Mesenchymal stem cell (in vitro differentiated cells and primary cell): ENCODE measurements at regions not wholly inside any gene's neighbourhood (a gene's known extent, or its start where the extent isn't known, plus 50 kb on each side); places are given as distances from the start of the nearest gene placed in this dataset.

ENCODE experiments used
- DNase-seq: peaks from one replicate; pipeline ENCODE4 v3.0.0-alpha.2; 2013
- H2AFZ ChIP-seq: one replicate; pipeline ENCODE4 v1.6.1; 2013; ENCODE audit warnings: low read depth, mild to moderate bottlenecking, control low read depth, inconsistent platforms, low read length, moderate library complexity
- H2AK5ac ChIP-seq: 2 replicates; pipeline ENCODE4 v1.6.1; 2013; ENCODE audit warnings: low read length, moderate library complexity, mild to moderate bottlenecking, inconsistent platforms; ENCODE audit not compliant: severe bottlenecking
- H2BK120ac ChIP-seq: one replicate; pipeline ENCODE4 v1.6.1; 2013; ENCODE audit warnings: low read depth, mild to moderate bottlenecking, inconsistent platforms, low read length, moderate library complexity
- H2BK12ac ChIP-seq, 2 experiments: one replicate each; pipeline ENCODE4 v1.6.1; 2013; ENCODE audit warnings: inconsistent platforms in 2 of 2, low read length in 2 of 2, mild to moderate bottlenecking in 2 of 2, moderate library complexity in 2 of 2, control low read depth in 1 of 2
- H2BK15ac ChIP-seq: one replicate; pipeline ENCODE4 v1.6.1; 2013; ENCODE audit warnings: mild to moderate bottlenecking, low read depth, inconsistent platforms; ENCODE audit not compliant: poor library complexity, severe bottlenecking
- H2BK5ac ChIP-seq: 2 replicates; pipeline ENCODE4 v1.6.1; 2013; ENCODE audit warnings: low read depth, mild to moderate bottlenecking, low read length, control low read depth, inconsistent platforms; ENCODE audit not compliant: poor library complexity, severe bottlenecking
- H3K14ac ChIP-seq, 2 experiments: one replicate each; pipeline ENCODE4 v1.6.1; 2013; ENCODE audit warnings: inconsistent platforms in 2 of 2, low read length in 2 of 2, control low read depth in 1 of 2, mild to moderate bottlenecking in 1 of 2, moderate library complexity in 1 of 2
- H3K18ac ChIP-seq, 2 experiments: one replicate each; pipeline ENCODE4 v1.6.1; 2013; ENCODE audit warnings: inconsistent platforms in 2 of 2, low read length in 2 of 2, control low read depth in 1 of 2, low read depth in 1 of 2, mild to moderate bottlenecking in 1 of 2
- H3K23ac ChIP-seq, 2 experiments: one replicate each; pipeline ENCODE4 v1.6.1; 2013; ENCODE audit warnings: inconsistent platforms in 2 of 2, low read length in 2 of 2, mild to moderate bottlenecking in 2 of 2, moderate library complexity in 2 of 2, control low read depth in 1 of 2
- H3K27ac ChIP-seq: 2 replicates; pipeline ENCODE4 v1.5.1; 2013; ENCODE audit warnings: mild to moderate bottlenecking, moderate library complexity, low read length, control low read depth, inconsistent platforms; ENCODE audit not compliant: poor library complexity, severe bottlenecking
- H3K27me3 ChIP-seq, 2 experiments: 2 replicates each; pipeline versions ENCODE4 v1.6.1 to v1.7.0; 2013; ENCODE audit warnings: low read length in 2 of 2, mild to moderate bottlenecking in 2 of 2, moderate library complexity in 2 of 2, control low read depth in 1 of 2, inconsistent platforms in 1 of 2; ENCODE audit not compliant: control insufficient read depth in 1 of 2, insufficient read depth in 1 of 2
- H3K36me3 ChIP-seq, 2 experiments: 2 replicates each; pipeline versions ENCODE4 v1.6.1 to v1.7.0; 2013; ENCODE audit warnings: low read length in 2 of 2, control low read depth in 1 of 2, inconsistent platforms in 1 of 2, low read depth in 1 of 2, mild to moderate bottlenecking in 1 of 2; ENCODE audit not compliant: insufficient read depth in 2 of 2, control insufficient read depth in 1 of 2
- H3K4ac ChIP-seq, 2 experiments: one replicate each; pipeline ENCODE4 v1.6.1; 2013; ENCODE audit warnings: inconsistent platforms in 2 of 2, low read length in 2 of 2, mild to moderate bottlenecking in 2 of 2, moderate library complexity in 2 of 2, control low read depth in 1 of 2, low read depth in 1 of 2
- H3K4me1 ChIP-seq: 2 replicates; pipeline ENCODE4 v1.6.1; 2013; ENCODE audit warnings: low read depth, low read length, control low read depth; ENCODE audit not compliant: control insufficient read depth, insufficient read depth
- H3K4me2 ChIP-seq: 2 replicates; pipeline ENCODE4 v1.6.1; 2013; ENCODE audit warnings: low read length, mild to moderate bottlenecking, inconsistent platforms; ENCODE audit not compliant: poor library complexity, severe bottlenecking
- H3K4me3 ChIP-seq, 2 experiments: 2 replicates each; pipeline versions ENCODE4 v1.5.1 to v1.7.0; 2013; ENCODE audit warnings: low read length in 2 of 2, mild to moderate bottlenecking in 2 of 2, control low read depth in 1 of 2, low read depth in 1 of 2; ENCODE audit not compliant: insufficient read depth in 1 of 2
- H3K79me1 ChIP-seq: replicated peaks from 2 replicates; pipeline ENCODE4 v1.6.1; 2013; ENCODE audit warnings: mild to moderate bottlenecking, control low read depth, low read length, inconsistent platforms; ENCODE audit not compliant: poor library complexity, severe bottlenecking
- H3K9ac ChIP-seq: 2 replicates; pipeline ENCODE4 v1.7.0; 2013; ENCODE audit warnings: mild to moderate bottlenecking, low read length, moderate library complexity
- H3K9me3 ChIP-seq: 2 replicates; pipeline ENCODE4 v1.7.0; 2013; ENCODE audit warnings: mild to moderate bottlenecking, low read length; ENCODE audit not compliant: control insufficient read depth
- H4K8ac ChIP-seq: one replicate; pipeline ENCODE4 v1.6.1; 2013; ENCODE audit warnings: inconsistent platforms, mild to moderate bottlenecking, low read length, moderate library complexity
- H4K91ac ChIP-seq: one replicate; pipeline ENCODE4 v1.6.1; 2013; ENCODE audit warnings: mild to moderate bottlenecking, low read length, inconsistent platforms
- WGBS: methylation state at CpG from one replicate; pipeline ENCODE4 v1.1.7; 2013; ENCODE audit warnings: mixed read lengths; 5-methylcytosine and 5-hydroxymethylcytosine counted together

DNA sequence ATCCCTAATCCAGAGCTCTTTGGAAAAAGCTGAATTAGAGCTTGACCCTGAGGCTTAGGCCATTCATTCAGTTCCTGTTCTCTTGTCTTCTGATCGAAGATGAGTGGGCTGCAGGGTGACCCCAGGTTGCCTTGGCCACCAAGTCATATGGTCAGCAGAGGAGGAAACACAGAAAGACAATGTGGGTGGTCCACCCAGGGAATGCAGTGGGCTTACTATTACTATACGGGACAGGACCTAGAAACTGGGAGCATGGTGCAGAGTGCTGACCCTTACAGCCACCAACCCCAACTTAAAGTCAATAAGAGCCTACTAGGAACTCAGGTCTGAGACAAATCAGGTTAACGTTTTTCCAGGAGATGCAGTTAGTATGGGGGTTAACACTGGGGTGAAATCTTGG is 200.5 kb downstream of the HERPUD2 start:
- Histone ChIP-seq H3K4ac (no peak overlapping the region), H3K27me3 (peaks cover 5 to 21% of the 10 kb centered on the region in 2 experiments), H3K79me1 (no peaks in the 10 kb centered on the region), H2AK5ac (no peak overlapping the region), H4K91ac (no peak overlapping the region), H3K9me3 (no peaks in the 10 kb centered on the region), H3K27ac (no peak overlapping the region), H4K8ac (no peak overlapping the region), H2BK12ac (no peak overlapping the region), H3K23ac (no peak overlapping the region), H2BK120ac (no peak overlapping the region), H2BK5ac (no peak overlapping the region), H3K9ac (no peak overlapping the region), H3K4me3 (no peak overlapping the region), H2BK15ac (no peak overlapping the region), H3K36me3 (no peaks in the 10 kb centered on the region), H3K18ac (no peak overlapping the region), H3K14ac (no peak overlapping the region), H2AFZ (no peak overlapping the region), H3K4me1 (no peaks in the 10 kb centered on the region), H3K4me2 (no peak overlapping the region)
- no peak for DNase-seq
- WGBS: 75% methylated on average over 1 of the region's 3 CpGs

DNA sequence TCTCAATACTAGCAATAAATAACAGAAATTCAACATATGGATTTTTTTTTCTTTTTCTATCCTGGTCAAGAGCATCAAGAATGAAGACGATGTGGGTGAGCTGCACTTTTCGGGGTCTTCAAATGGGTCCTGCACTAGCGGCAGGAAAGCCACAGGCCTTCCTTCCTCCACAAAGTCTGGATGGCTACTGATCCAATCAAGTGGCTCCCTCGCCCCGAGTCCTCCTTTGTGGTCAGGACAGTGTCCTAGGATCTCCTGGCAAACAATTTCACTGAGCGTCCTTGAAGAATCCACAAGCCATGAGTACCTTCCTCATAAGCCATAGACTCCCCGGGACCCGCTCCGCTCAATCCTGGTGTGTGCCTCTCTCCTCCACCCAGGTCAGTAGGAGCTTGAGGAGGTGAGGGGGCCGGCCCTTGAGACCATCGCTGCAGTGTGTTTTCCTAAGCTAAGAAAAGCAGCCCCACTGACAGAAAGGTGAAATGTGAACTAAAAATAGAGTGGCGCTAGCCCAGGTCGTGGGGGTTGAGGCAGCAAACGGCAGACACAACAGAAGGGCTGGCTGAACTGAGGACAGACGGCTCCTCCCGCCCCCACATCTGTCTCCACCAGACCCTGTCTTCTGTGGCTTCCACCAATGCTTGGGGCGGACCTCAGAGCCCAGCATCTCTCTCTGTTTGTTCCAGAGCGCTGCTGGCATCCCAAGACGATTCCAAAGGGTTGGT is 202.3 kb downstream of the HERPUD2 start:
- Histone ChIP-seq H3K14ac (no peak overlapping the region), H4K91ac (no peak overlapping the region), H3K4ac (no peak overlapping the region), H3K4me1 (no peaks in the 10 kb centered on the region), H2BK120ac (no peak overlapping the region), H2BK12ac (no peak overlapping the region), H4K8ac (no peak overlapping the region), H3K27ac (no peak overlapping the region), H3K4me3 (no peak overlapping the region), H3K18ac (no peak overlapping the region), H3K27me3 (peaks cover 10 to 12% of the 10 kb centered on the region in 2 experiments), H2BK15ac (no peak overlapping the region), H3K23ac (no peak overlapping the region), H2AFZ (no peak overlapping the region), H3K79me1 (no peaks in the 10 kb centered on the region), H3K9me3 (no peaks in the 10 kb centered on the region), H3K9ac (no peak overlapping the region), H3K36me3 (no peaks in the 10 kb centered on the region), H2BK5ac (no peak overlapping the region), H3K4me2 (no peak overlapping the region), H2AK5ac (no peak overlapping the region)
- 82% methylated on average over 19 of the region's 19 CpGs for WGBS
- DNase-seq: no peak

DNA sequence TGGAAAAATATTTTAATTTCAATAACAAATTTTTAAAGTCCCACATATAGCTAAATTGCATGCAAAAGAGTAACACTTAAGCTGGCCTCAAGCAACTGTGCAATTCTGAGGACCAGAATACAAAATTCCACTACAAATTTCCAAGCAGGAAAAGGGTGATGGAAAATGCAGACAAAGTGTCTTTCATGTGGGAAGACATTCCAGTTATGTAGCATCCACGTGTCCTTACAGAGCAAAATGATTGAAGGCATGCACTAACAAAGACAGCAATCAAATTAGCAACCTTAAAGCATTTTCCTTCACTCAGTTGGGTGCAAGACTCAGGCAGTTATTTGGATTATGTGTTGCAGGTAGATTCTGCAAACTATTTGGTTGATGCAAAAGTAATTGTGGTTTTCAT is 203.7 kb downstream of the HERPUD2 start:
- no peaks in the 10 kb centered on the region for H3K79me1 ChIP-seq
- no peak overlapping the region for H2AK5ac ChIP-seq
- DNase-seq: no peak
- H2BK12ac ChIP-seq: no peak overlapping the region
- H3K18ac ChIP-seq: no peak overlapping the region
- H3K23ac ChIP-seq: no peak overlapping the region
- H2BK5ac ChIP-seq: no peak overlapping the region
- no peak overlapping the region for H3K14ac ChIP-seq
- H3K27me3 ChIP-seq: peaks cover 10 to 14% of the 10 kb centered on the region in 2 experiments
- no peak overlapping the region for H3K4me3 ChIP-seq
- no peak overlapping the region for H4K91ac ChIP-seq
- no peak overlapping the region for H2BK15ac ChIP-seq
- no peak overlapping the region for H3K4ac ChIP-seq
- no peaks in the 10 kb centered on the region for H3K9me3 ChIP-seq
- H3K9ac ChIP-seq: no peak overlapping the region
- no peak overlapping the region for H3K4me2 ChIP-seq
- no peak overlapping the region for H2BK120ac ChIP-seq
- no peaks in the 10 kb centered on the region for H3K36me3 ChIP-seq
- WGBS: no CpG with 5 or more reads among the region's 1 CpG
- no peaks in the 10 kb centered on the region for H3K4me1 ChIP-seq
- H3K27ac ChIP-seq: no peak overlapping the region
- H4K8ac ChIP-seq: no peak overlapping the region
- H2AFZ ChIP-seq: no peak overlapping the region

DNA sequence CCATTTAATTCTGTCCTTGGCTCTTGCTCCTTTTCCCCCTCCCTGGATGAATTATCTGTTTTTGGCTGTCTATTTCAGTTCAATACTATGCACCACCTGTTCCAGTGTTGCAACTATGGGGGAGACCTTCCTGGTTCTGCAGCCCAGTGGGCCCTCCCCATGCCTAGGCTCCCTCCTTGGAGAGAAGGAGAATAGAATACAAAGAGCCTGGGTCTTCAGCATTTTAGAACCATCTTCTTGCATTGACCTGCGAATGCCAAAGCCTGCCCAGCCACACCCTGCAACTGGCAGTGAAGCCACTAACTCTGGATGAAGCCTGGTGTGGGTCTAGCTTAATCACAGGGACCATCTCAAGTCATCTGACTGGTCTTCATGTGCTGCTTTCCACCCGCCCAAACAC is 207.1 kb downstream of the HERPUD2 start:
- Histone ChIP-seq H3K4me1 (no peaks in the 10 kb centered on the region), H2AK5ac (no peak overlapping the region), H3K27me3 (peaks cover 7 to 9% of the 10 kb centered on the region in 2 experiments), H3K27ac (no peak overlapping the region), H2BK15ac (no peak overlapping the region), H3K23ac (no peak overlapping the region), H2BK12ac (no peak overlapping the region), H3K36me3 (no peaks in the 10 kb centered on the region), H3K9me3 (no peaks in the 10 kb centered on the region), H2BK120ac (no peak overlapping the region), H3K9ac (no peak overlapping the region), H3K4ac (no peak overlapping the region), H3K18ac (no peak overlapping the region), H3K79me1 (no peaks in the 10 kb centered on the region), H2BK5ac (no peak overlapping the region), H3K4me2 (no peak overlapping the region), H3K14ac (no peak overlapping the region), H4K91ac (no peak overlapping the region), H3K4me3 (no peak overlapping the region), H2AFZ (no peak overlapping the region), H4K8ac (no peak overlapping the region)
- 59% methylated on average over 2 of the region's 2 CpGs for WGBS
- DNase-seq: no peak
